Middle frontal gyrus (tissue), 1 donor: ENCODE measurements at regions not wholly inside any gene's neighbourhood (a gene's known extent, or its start where the extent isn't known, plus 50 kb on each side); places are given as distances from the start of the nearest gene placed in this dataset.

Experiments
- DNase-seq: peaks from one replicate; pipeline ENCODE4 v3.0.0-alpha.2; 2015; ENCODE audit warnings: low spot score; ENCODE audit errors: extremely low spot score

DNA sequence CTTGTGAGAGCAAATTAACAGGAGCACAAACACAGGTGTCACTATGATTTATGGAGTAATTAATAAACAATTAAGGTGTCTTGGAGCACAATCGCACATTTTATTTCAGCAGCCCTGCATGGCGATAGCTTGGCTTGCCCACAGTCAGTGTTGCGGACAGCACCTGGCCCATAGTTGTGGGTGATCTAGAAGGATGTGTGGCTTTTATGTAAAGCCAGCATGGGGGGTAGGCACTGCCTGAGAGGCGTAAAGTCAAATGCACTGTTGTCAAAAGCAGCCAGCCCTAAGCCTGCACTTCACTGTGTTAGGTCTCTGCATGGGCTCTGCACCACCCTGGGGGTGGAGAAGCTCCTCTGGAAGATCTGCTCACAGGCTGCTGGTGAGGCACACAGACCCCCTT, 177.4 kb upstream of the PPP2R3A start:
- no peak for DNase-seq

DNA sequence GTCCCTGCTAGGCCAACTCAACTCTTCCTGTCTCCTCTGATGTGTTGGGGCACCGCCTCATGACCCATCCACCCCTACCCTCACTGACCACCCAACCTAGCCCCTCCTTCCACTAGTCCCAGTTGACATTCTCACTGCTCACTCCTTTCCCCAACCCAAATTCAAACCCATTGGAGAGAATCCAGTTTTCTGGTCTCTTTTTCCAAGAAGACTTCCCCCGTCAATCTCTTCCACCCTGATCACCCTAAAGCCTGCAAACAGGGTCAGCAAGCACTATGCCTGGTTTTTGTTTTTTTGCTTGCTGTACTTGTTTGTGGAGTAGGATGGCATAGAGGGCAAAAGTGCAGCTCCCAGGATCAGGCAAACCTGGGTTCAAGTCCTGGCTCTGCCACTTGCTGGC, 176.6 kb upstream of the PPP2R3A start:
- DNase-seq, result no peak

DNA sequence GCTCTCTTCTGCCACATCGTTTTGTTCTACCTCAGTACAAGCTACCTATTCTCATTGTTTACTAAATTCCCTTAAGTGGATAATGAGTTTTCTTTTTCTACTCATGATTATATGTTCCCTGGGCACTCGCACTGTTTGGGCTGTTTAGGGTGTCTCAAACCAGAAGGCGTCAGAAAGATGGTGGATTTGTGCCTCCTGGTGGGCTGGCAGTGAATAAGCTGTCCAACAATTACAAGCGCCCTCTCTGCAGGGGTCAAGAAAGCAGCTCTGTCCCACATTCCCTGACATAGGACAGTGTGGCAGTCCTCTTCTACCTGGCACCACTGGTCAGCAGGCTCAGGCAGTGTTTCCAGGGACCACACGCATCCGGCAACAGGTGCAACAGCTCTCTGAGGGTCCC, 173.4 kb upstream of the PPP2R3A start:
- no peak for DNase-seq

DNA sequence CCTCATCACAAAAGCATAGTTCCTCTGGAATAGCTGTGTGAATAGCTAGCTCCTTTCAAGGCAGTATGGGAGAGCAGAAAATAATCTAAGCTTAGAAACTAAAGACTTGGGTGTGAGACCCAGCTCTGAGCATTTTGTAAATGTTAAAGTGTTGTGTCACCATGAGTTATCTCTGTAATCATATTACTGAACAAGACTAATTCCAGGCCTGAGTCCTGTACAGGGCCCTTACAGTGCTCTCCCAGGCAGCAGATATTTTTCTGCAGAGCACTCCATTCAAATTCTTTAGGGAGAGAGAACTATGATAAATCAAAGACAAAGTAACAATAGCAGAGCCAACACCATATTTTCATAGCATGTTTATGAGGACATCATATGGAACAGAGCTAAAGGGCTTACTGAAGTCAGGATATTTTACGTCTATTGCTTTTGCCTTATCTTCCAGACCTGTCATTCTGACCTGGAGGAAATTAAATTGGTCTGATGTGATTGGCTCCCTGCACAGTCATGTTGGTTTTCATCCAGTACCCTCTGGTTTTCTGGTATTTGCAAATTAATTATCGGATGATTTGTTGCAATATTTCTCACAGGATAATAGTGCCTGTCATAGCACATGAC, 172.6 kb upstream of the PPP2R3A start:
- no peak for DNase-seq

DNA sequence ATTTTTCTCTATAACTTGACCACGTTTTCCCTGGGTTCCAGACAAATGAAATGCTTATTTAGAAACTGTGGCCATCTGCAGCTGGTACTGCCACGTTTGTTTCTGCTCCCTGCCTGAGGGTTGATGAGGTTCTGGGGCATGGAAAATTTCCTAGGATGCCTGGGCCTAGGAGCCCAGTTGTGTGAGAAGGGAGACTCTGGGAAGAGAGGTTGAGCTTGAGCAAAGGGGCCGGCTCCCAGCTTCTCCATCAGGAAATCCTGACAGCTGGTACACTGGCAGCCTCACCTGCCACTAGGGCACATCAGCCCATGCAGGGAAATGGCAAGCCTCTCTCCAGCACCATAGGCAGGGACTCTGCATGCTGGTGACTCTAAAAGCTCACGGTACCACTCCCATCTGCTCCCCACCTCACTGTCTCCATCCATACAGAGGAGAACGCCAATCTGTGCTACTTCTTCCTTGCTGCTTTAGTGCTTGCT, 165.4 kb upstream of the PPP2R3A start:
- DNase-seq, result no peak

DNA sequence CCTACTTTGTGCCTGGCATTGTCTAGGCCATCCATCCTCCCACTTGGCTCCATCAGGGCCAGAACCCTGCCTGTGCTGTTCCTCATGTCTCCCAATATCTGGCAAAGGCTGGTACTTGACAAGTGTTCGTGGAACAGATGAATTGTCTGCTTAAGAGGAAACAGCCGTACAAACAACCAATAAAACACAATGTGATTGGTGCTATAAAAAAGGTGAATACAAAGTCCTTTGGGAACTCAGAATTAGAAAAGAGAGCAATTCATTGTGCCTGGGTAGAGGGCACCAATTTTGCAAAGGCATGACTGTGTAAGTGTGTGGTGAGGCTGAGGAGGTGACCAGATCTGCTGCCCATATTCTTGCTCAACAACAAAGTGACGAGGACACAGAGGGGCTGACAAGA, 164.5 kb upstream of the PPP2R3A start:
- no peak for DNase-seq

DNA sequence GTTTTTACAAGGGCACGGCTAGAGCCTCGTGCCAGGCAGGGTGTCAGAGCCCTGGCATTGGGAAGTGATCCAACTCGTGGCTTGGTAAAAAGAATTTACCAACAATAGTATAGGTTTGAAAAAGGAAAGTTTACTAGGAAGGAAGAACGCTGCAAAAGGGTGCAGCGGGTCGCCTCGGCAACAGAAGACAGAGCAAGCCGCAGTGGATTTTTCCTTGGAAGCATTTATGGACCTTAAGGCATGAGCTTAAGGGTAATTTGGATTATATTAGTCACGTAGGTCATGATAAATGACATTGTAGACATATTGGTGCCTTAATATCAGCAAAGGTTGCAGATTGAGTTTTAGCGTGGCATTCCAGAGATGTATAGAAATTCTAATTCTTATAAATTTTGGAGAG, 163.4 kb upstream of the PPP2R3A start:
- no peak for DNase-seq

DNA sequence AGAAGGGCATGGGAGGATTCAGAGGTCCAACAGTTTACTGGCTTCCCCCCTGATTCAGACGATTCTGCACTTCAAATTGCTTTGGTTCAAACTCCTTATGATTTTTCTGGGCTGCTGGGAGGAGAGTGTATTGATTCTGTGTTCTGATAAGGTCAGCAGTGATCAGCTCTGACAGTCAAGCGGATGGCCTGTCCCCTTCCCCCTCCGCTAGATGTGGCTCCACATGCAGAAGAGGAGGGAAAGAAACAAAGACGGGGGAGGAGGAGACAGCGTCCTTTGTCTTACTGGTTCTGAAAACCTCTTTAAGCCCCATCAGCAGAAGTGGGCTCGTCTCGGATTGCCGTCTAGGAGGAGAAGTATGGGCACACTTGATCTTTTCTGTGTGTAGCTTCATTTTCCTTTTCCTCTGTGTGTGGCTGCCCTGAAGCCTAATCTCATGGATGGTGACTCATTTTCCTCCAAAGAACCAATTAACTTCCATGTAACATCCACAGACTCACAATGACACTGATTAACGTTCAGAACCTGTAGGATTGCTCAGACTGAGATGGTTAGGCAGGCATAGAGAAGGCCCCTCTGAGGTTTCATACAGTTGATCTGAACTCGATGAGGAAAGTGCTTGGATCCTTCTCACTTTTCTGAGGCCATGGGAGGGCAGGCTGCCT, 162.4 kb upstream of the PPP2R3A start:
- DNase-seq, result no peak

DNA sequence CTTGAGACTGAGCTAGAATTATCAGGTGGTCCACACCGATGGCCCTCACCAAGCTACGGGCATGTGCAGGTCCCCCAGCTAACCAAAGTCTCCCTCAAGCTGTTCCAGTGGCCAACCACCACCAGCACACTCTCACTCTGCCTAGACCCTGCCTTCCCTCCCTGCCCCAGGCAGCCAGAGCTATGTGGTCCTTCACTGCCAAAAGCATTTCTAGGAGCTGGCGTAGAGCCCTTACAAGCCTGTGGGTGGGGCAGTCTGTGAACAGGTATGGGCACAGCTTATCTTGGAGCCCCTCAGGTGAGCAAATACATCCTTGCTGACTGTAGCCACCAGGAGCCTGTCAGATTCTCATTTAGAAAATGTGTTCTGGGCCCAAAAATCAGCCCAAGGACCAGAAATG, 159.8 kb upstream of the PPP2R3A start:
- no peak for DNase-seq

DNA sequence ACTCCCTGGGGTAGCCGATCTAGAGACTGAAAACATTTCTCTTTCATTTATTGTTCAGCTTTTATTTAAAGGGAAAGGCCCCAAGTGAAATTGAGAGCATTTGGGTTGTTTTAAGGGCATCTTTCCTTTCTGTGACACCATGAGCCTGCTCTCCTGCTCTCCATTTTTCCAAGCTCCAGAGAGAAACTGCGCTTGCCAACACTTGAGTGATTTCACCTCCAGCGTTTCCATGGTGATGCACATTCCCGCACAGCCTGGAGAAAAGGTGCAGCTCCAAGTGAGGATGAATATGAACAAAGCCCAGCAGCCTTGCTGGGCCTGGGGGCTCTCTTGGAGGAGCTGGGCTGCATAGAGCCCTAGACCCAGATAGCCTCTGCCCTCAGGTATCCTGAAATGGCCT, 159.2 kb upstream of the PPP2R3A start:
- peak; percentile 49 for DNase-seq

DNA sequence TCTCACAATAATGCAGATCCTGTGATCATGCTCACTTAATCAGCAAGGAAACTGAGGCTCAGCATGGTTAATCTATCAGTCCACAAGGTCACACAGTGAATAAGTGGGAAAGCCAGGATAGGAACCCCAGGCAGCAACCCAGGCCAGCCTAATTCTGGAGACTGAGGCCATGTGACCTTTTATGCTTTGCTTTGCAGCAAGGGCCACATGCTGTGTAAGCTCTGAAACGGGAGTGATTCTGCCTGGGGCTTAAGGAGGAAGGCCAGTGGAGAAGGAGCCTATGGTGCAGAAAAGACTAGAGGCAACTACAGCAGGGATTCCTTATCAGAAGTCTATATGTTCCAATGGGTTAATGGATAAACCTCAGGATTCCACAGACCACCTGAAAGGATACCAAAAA, 157.6 kb upstream of the PPP2R3A start:
- no peak for DNase-seq

DNA sequence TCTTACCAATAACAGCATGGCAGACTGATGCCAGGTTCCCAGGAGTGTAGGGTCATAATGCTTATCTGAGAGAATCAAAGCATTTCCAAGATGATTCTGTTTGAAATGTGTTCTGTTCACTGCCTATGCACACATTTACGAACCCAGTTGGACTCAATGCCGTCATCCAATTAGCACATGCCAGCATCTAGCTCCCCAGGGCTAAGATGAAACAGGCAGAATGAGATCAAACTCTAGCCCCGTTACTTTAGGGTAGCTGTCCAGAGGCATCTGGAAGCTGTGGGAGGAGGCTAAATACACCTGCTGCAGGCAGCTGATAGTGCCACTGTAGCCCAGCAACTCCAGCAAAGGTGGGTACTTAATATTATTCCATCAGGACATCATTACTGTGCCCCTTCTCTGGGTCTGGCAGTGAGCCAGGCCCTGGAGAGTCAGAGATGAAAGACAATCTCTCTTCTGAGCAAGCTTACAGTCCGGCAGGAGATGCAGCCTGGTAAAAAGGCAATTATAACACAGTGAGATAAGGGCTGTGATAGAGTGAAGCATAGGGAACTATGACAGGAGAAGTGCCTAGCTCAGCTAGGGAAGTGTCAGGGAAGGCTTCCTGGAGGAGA, 156.4 kb upstream of the PPP2R3A start:
- DNase-seq, result no peak

DNA sequence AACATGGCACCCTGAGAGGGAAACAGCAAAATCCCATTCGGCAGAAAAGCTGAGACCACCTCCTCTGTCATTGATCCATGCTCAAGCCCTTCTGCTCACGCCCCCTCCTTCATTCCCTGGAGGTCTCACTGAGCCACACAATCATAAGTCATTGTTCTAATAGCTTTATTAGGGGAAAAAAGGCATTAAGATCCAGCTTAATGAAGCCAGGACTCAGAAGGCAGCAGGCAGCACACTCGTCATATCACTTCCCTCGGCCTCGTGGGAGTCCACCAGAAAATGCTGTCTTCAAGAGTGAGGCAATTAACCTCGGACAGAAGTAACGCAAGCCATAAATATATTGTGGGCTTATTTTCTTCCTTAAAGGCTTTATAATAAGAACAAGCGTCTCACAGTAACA, 153.9 kb upstream of the PPP2R3A start:
- DNase-seq, result no peak

DNA sequence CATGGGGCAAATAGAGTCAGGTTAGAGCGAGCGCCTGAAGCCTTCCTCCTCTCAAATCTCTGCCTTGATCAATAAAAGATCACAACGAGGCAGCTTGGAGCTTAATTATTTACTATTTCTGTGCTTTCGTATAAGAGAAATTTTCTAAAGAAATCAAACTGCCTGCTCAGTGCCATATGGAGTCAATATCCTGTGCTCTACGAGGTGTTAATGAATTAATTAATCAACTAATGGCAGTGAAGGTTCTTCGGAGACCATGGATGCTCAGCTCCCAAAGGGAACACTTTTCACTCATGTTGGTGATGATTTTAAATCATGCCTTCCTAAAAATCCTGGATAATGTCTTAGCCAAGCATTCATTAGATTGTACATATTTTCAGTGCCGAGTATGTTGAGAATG, 153.5 kb upstream of the PPP2R3A start:
- DNase-seq, result no peak

DNA sequence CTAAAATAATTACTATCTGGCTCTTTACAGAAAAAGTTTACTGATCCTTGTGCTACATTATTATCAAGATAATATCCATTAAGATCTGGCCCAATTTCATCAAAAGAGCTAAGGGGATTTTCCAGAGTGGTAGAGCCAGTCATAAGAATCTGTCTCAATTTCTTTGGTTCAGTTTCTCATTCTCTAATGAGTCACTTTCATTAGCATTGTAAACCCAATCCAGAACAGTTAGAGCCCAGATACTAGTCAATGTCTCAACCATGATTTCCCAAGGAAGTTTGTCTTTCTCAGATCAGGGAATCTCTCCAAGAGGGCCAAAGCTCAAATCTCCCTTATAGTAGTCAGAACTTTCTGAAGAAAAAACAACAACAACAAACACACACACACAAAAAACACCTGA, 131.1 kb upstream of the PPP2R3A start:
- no peak for DNase-seq

DNA sequence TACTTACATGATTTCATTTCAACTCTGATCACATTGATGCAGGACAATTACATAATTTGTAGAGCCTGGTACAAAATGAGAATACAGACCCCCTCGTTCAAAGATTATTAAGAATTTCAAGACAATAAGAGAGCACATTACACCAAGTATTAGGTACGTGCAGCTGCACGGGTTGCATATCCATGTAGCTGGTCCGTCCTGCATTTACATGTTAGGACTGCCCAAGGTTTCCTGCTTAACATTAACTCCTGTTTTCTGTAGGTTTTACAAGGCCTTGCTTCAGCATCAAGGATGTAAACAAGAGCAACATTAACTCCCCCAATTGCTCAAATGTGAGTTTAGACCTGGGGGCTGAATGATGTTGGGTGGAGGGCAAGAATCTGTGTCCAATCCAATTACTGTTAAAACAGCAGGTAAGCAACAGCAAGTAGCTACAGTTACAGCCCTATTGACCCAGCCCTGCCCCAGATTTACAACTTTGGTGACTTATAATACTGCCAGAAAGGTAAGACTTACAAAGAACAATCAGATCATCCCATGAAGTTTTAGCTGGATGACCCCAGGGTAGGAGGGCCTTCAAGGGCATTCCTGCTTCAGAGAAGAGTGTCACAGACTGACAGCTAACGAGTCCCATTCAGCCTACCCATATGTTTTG, 127.4 kb upstream of the PPP2R3A start:
- no peak for DNase-seq

DNA sequence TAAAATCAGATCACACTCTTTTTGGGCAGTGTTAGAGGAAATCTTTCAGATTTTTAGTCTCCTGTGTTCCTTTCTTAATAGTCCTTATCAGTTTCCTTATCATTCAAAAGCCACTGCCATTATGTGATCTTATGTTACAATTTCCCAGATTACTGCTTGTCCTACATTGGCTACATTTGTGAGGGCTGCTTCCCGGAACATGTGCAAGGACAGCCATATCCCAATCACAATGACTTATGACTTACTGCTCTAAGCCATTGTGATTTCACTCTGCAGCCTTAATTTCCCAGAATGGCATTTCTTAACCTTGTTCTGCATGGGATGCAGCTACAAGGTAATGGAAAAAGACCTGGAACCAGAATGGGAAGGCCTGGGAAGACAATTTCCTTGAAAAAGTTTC, 125.1 kb upstream of the PPP2R3A start:
- DNase-seq, result no peak

DNA sequence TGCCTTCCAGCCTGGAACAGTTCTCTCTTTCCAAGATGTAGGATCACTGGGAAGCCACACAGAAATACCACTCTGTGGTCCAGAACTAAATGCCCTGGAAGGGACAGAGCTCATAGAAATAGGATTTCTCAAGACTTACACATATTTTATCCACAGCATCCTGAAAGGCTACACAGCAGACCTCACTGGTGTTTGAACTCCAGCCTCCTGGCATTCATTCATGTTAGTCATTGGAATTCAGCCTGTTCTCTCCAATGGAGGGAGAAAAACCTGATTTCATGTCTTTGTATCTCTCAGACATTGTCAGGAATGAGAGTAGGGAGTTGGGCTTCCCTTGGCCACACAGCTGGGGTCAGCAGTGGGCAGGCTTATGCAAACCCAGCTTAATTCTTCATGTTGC, 121.1 kb upstream of the PPP2R3A start:
- no peak for DNase-seq

DNA sequence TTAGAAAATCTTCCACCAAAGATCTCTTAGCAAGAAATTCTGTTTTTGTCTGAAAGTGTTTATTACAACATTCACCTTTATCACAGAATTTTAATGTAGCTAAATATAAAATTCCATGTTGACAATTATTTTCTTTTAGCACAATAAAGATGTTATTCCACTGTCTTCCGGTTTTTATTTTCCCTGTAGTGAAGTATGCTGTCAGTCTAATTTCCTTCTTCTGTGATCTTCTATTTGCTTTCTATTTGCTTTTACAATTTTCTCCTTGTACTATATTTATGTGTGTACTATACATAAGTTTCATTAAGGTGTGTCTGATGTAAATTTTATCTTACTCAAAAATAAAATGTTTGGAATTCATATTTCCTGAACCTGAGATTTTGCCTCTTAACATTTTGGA, 117.5 kb upstream of the PPP2R3A start:
- no peak for DNase-seq

DNA sequence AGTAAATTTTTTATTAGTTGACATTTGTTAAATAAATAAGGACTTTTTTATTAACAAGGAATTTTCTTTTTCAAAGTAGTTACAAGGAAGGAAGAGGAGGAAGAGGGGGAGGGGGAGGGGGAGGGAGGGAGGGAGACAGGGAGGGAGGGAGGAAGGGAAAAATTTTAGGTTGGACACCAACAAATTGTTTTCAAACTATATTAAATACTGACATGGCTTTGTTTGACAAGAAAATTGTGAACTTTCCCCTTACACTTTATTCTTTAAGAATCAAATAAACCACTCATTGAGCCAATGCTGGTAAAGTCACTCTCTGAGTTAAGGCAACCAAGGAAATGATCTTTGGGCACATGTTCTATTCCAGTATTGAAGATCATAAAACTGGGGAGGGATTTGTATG, 115.7 kb upstream of the PPP2R3A start:
- no peak for DNase-seq

DNA sequence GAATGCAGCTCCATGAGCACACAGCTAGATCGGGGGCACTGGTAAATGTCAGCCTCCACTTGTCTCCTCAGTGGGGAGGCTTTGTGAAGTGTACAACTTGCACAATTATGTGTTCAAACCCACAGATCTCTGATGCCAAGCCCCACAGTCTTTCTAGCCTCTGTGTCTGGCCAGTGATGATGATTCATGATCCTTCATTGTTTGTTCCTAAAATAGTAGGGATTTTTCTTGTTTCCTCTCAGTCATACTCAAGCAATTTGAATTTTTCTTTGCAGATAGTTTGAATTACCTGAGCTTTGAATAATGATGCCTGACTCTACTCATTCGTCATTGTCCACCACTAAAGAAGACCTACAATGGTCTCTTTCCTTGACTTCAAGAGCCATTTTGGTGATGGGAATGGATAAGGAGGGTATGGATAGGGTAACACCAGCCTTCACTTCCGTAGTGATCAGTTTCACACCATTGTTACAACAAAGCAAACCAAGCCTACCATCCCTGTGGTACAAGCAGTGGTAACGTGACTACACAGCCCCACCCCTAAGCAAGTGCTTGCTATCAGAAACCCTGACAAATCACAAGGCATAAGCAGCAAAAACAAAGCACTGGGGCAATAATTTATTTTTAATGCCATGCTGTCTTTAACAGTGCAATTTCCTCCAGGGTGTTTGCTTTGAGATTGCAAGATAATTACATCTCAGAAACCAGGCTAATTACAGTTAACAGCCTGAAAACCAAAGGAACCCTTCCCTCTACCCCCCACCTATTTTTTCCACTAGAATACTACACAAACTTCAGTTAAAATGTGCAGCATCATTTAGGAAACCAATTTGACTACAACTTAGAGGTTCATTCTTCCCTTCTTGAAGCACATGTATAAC, 114.1 kb upstream of the PPP2R3A start:
- DNase-seq, result no peak

DNA sequence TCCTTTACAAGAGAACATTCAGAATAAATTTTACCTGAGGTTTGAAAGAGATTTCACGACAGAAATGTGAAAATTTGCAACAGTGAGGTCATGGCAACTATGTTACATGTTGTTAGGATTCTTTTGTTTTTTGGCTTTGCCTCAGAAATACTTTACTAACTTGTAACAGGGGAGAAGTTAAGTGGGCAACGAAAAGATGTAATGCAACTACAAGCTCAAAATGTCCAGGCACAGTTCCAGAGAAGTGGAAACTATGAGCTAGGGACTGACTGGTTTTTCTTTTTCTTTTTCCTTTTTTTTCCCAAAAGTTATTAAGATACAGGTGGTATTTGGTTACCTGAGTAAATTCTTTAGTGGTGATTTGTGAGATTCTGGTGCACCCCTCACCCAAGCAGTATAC, 111.5 kb upstream of the PPP2R3A start:
- no peak for DNase-seq
